ENCODE measurements at regions not wholly inside any gene's neighbourhood (a gene's known extent, or its start where the extent isn't known, plus 50 kb on each side); places are given as distances from the start of the nearest gene placed in this dataset.

- Histone ChIP-seq H3K4me1 (ENCODE audit: control insufficient read depth in 1 of 2, insufficient read depth in 2 of 2, low read length in 2 of 2) (peaks cover 4 to 5% of the 10 kb centered on the region in 2 experiments; a peak in 2 of 4 replicates), H3K4me3 (replicated peaks in 1 of 2; ENCODE audit: low read depth in 1 of 2, low read length in 2 of 2) (no peak overlapping the region), H4K20me1 (ENCODE audit: insufficient read depth) (no peaks in the 10 kb centered on the region), H3K27me3 (ENCODE audit: insufficient read depth, low read length) (no peaks in the 10 kb centered on the region), H3K79me2 (ENCODE audit: insufficient read depth, low read length) (no peaks in the 10 kb centered on the region), H3K4me2 (ENCODE audit: low read length) (no peak overlapping the region), H3K36me3 (ENCODE audit: control insufficient read depth in 1 of 2, insufficient read depth in 2 of 2, low read length in 2 of 2) (no peaks in the 10 kb centered on the region), H3K9me3 (ENCODE audit: control insufficient read depth in 1 of 2, insufficient read depth in 1 of 2, low read depth in 1 of 2, low read length in 2 of 2) (no peaks in the 10 kb centered on the region), H3K9ac (ENCODE audit: low read length) (no peak overlapping the region), H2AFZ (ENCODE audit: low read depth, low read length, poor library complexity, severe bottlenecking) (no peak overlapping the region), H3K27ac (ENCODE audit: low read depth, low read length) (no peak overlapping the region), H3K9me2 (ENCODE audit: insufficient read depth) (no peaks in the 10 kb centered on the region)
- ChIA-PET RAD21 (ENCODE audit: low non-redundant PET in 1 of 2, low total read pairs in 2 of 2, uncharacterized antibody in 2 of 2, unreplicated experiment in 2 of 2) (no interaction called here), POLR2A (no interaction called here), CTCF (no interaction called here)
- intact Hi-C loops (cut with micrococcal nuclease) = no loop called here
- ATAC-seq = no peak
- no peak for DNase-seq (ENCODE audit: low read depth, low spot score)
- TF ChIP-seq CEBPB (IDR thresholded peaks at IDR 0.05; ENCODE audit: low read depth) = no peak
- no peak for TF ChIP-seq RAD21 (IDR thresholded peaks at IDR 0.05; ENCODE audit: low read depth)
- no peak for TF ChIP-seq POLR2A (IDR thresholded peaks at IDR 0.05; ENCODE audit: borderline replicate concordance, extremely low read depth, insufficient read depth, insufficient read length)
- TF ChIP-seq JUND (IDR thresholded peaks at IDR 0.05) = no peak
- TF ChIP-seq CBX3 (IDR thresholded peaks at IDR 0.05; ENCODE audit: low read depth) = no peak
- no peak for TF ChIP-seq EGR1 (IDR thresholded peaks at IDR 0.05; ENCODE audit: low read depth)
- no peak for TF ChIP-seq MAX (IDR thresholded peaks at IDR 0.05)
- TF ChIP-seq EZH2 (IDR thresholded peaks at IDR 0.05) = no peak
- no peak for TF ChIP-seq REST (IDR thresholded peaks at IDR 0.05; ENCODE audit: low read depth)
- BruUV-seq (replicated peaks) = no TSS peak
Measured at GRCh38 chr3:56908004-56908403, 106.3 kb upstream of the ARHGEF3 start.

All from HCT116 (cell line).